B cell (primary cell): ENCODE measurements at regions not wholly inside any gene's neighbourhood (a gene's known extent, or its start where the extent isn't known, plus 50 kb on each side); places are given as distances from the start of the nearest gene placed in this dataset.

ENCODE experiments used
- EZH2 ChIP-seq: IDR thresholded peaks from 2 replicates; pipeline ENCODE4 v1.6.1; 2012; ENCODE audit warnings: borderline replicate concordance, low read depth, mild to moderate bottlenecking, moderate library complexity, low read length; ENCODE audit not compliant: insufficient read depth, poor library complexity, severe bottlenecking
- TF ChIP-seq, protein P1 (sequence below): fragments of 200-600 bp; IDR thresholded peaks from one replicate; pipeline ENCODE4 v1.8.0; 2022; ENCODE audit warnings: antibody characterized with exemption, mild to moderate bottlenecking

DNA sequence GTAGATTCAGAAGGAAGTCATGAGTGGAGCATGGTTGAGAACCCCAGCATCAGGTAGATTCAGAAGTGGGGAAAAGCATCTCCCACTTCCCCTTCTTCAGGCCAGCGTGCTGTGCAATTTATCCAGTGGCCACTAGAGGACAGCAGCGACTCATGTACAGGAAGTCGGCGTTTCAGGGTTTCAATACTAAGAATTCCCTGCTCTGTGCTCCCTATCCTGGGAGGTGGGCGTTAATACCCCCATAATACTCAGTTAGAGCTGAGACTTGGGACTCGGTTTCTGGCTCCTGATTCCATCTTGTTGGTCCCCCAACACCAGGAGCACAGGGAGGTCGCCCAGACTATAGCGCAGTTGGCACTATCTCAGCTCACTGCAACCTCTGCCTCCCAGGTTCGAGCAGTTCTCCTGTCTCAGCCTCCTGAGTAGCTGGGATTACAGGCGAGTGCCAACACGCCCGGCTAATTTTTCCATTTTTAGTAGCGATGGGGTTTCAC is 75.3 kb upstream of the AMZ2 start:
- TF ChIP-seq, protein P1, sequence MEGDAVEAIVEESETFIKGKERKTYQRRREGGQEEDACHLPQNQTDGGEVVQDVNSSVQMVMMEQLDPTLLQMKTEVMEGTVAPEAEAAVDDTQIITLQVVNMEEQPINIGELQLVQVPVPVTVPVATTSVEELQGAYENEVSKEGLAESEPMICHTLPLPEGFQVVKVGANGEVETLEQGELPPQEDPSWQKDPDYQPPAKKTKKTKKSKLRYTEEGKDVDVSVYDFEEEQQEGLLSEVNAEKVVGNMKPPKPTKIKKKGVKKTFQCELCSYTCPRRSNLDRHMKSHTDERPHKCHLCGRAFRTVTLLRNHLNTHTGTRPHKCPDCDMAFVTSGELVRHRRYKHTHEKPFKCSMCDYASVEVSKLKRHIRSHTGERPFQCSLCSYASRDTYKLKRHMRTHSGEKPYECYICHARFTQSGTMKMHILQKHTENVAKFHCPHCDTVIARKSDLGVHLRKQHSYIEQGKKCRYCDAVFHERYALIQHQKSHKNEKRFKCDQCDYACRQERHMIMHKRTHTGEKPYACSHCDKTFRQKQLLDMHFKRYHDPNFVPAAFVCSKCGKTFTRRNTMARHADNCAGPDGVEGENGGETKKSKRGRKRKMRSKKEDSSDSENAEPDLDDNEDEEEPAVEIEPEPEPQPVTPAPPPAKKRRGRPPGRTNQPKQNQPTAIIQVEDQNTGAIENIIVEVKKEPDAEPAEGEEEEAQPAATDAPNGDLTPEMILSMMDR = peak; percentile 99
- no peak for TF ChIP-seq EZH2
